Activated naive CD8-positive, alpha-beta T cell (primary cell): ENCODE measurements at regions not wholly inside any gene's neighbourhood (a gene's known extent, or its start where the extent isn't known, plus 50 kb on each side); places are given as distances from the start of the nearest gene placed in this dataset.
"Not testable (repeated sequence)": the region's sequence is repeated elsewhere in the genome, so short reads cannot be mapped to it uniquely, and the experiment has no call there.

Source experiments
- H3K27ac Mint-ChIP-seq: one replicate; pipeline ENCODE4 v1.8.0; 2021; ENCODE audit warnings: mixed read lengths
- H3K27me3 Mint-ChIP-seq: one replicate; pipeline ENCODE4 v1.8.0; 2021; ENCODE audit warnings: mixed read lengths
- H3K36me3 Mint-ChIP-seq: one replicate; pipeline ENCODE4 v1.8.0; 2021; ENCODE audit warnings: mixed read lengths
- H3K4me1 Mint-ChIP-seq: one replicate; pipeline ENCODE4 v1.8.0; 2021; ENCODE audit warnings: low read depth, mixed read lengths
- H3K4me3 Mint-ChIP-seq: one replicate; pipeline ENCODE4 v1.8.0; 2021; ENCODE audit warnings: mild to moderate bottlenecking, mixed read lengths
- H3K9me3 Mint-ChIP-seq: one replicate; pipeline ENCODE4 v1.8.0; 2021; ENCODE audit warnings: low read depth, mixed read lengths

DNA sequence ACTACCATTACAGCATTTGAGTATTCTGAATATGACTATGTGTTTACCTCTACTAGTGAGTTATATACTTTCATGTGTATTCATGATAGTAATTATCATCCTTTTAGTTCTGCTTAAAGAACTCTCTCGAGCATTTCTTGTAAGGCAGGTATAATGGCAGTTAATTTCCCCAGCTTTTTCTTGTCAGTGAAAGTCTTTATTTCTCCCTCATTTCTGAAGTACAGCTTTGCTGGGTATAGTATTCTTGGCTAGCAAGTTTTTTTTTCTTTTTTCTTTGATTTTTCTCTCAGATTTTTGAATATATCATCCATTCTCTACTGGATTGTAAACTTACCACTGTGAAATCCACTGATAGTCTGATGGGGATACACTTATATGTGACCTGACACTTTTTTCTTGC is 165.9 kb upstream of the ARHGAP5 start:
- H3K36me3 Mint-ChIP-seq = peaks cover 6% of the 10 kb centered on the region
- no peaks in the 10 kb centered on the region for H3K4me1 Mint-ChIP-seq
- H3K27ac Mint-ChIP-seq = no peak overlapping the region
- peaks cover 24% of the 10 kb centered on the region for H3K9me3 Mint-ChIP-seq
- peaks cover 7% of the 10 kb centered on the region for H3K27me3 Mint-ChIP-seq
- no peak overlapping the region for H3K4me3 Mint-ChIP-seq

DNA sequence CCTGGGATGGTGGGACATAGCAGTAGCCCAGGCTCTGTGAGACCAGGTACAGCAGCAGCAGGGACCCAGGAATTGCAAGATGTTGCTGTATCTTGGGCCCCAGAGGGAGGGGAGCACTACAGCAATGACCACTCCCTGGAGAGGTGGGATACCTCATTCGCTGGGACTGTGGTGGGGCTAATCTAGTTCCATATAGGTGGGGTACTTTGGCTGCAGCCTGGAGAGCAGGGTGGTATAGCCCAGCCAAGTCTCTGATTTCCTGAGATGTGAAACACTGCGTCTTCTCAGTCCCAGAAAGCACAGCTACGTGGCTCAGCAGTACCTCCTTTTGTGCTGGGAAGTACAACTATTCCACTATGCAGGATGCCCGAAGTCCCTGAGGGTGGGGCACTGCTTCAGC is 163.7 kb upstream of the ARHGAP5 start:
- H3K9me3 Mint-ChIP-seq = peaks cover 24% of the 10 kb centered on the region
- no peaks in the 10 kb centered on the region for H3K4me1 Mint-ChIP-seq
- no peak overlapping the region for H3K27ac Mint-ChIP-seq
- no peak overlapping the region for H3K4me3 Mint-ChIP-seq
- H3K36me3 Mint-ChIP-seq = peaks cover 6% of the 10 kb centered on the region
- peaks cover 8% of the 10 kb centered on the region for H3K27me3 Mint-ChIP-seq

DNA sequence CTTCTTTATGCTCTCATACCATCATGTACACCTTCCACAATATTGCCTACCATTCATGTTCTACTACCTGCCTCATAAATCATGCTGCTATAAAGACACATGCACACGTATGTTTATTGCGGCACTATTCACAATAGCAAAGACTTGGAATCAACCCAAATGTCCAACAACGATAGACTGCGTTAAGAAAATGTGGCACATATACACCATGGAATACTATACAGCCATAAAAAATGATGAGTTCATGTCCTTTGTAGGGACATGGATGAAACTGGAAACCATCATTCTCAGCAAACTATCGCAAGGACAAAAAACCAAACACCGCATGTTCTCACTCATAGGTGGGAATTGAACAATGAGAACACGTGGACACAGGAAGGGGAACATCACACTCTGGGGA is 158.8 kb upstream of the ARHGAP5 start:
- not testable (repeated sequence) for H3K4me3 Mint-ChIP-seq, H3K27ac Mint-ChIP-seq, H3K4me1 Mint-ChIP-seq, H3K27me3 Mint-ChIP-seq, H3K36me3 Mint-ChIP-seq, H3K9me3 Mint-ChIP-seq

DNA sequence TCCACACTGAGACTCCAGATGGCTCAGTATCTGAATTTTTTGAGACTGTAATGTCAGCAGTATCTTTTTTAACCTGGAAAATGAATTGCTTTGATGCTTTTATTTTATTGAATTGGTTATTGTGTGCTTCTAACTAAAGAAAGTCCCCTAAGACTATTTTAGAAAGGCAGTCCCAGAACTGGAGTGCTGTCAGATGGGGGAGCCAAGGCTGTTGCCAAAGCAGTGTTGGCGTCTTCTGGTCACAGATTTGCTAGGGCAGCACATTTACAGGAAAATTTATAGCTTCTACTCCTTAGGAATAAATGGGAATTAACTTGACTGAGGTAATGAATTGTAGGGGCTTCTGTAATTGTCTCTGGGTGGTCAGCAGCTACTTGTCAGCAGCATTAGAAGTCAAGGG is 157.1 kb upstream of the ARHGAP5 start:
- no peaks in the 10 kb centered on the region for H3K9me3 Mint-ChIP-seq
- H3K27me3 Mint-ChIP-seq = peaks cover 1% of the 10 kb centered on the region
- H3K36me3 Mint-ChIP-seq = no peaks in the 10 kb centered on the region
- no peak overlapping the region for H3K4me3 Mint-ChIP-seq
- H3K4me1 Mint-ChIP-seq = no peaks in the 10 kb centered on the region
- no peak overlapping the region for H3K27ac Mint-ChIP-seq

DNA sequence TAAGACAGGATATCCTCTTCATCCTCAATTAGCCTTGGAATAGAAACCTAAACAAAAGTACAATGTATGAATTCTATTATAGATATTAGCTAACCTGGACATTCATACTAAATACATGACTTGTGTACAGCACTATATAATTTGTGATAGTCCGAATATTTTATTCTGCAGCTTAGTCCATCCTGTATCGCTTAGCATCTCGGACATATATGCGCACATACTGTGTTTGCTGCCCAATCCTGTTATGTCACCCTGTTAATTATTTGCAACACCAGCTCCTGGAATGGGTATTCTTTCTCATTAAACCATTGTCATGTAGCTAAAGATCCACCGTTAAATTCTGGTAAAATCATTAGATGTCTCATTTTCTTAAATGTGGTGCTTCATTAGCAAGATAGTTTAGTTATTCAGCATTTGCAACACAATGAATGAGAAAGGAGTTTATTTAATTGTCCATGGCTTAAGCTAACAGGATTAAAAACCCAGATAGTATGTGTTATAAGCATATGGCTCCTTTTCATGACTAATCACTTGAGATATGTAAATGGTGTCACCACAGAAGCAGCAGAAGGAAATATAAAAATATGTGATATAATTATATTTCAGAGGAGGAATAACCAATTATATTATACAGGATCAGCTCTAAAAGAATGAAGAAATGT is 156.0 kb upstream of the ARHGAP5 start:
- Mint-ChIP-seq H3K4me1 (no peaks in the 10 kb centered on the region), H3K4me3 (no peak overlapping the region), H3K27ac (no peak overlapping the region), H3K36me3 (no peaks in the 10 kb centered on the region), H3K27me3 (peaks cover 1% of the 10 kb centered on the region), H3K9me3 (no peaks in the 10 kb centered on the region)

DNA sequence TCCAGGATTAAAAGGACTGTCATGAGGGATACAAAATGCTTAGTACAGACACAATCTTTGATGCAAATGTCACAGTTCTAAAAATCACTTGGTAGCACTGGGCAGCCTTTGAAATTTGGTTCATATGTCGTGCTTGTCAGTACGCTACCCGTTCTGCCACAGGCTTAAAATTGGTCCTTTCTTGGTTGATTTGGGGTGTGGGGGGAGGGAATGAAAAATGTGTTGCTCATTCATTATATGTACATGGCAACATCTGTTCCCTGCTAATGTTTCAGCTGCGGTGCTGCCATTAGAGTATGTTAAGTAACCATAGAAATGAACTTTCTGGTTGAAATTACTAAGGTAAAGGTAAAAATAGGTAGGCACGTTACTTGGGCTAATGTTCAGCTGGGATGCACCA is 155.4 kb upstream of the ARHGAP5 start:
- no peaks in the 10 kb centered on the region for H3K9me3 Mint-ChIP-seq
- no peaks in the 10 kb centered on the region for H3K4me1 Mint-ChIP-seq
- H3K36me3 Mint-ChIP-seq = no peaks in the 10 kb centered on the region
- peaks cover 1% of the 10 kb centered on the region for H3K27me3 Mint-ChIP-seq
- no peak overlapping the region for H3K4me3 Mint-ChIP-seq
- H3K27ac Mint-ChIP-seq = no peak overlapping the region

DNA sequence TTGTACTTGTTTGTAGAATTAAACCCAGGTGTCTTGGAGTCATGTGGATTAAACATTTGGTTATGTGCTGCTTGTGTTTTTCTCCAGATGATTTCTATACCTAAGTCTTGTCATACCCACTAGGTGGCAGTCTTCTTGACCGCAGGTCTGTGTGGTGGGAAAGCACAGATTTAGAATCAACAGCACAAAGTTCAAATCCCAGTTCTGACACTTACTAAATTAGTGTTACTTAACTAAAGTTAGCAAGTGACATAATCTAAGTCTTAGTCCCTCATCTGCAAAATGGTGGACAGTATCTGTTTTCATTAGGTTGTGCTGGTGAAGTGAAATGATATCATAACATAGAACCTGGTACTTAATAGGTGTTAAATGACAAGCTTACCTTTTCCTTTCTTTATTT is 151.0 kb upstream of the ARHGAP5 start:
- no peaks in the 10 kb centered on the region for H3K9me3 Mint-ChIP-seq
- no peaks in the 10 kb centered on the region for H3K27me3 Mint-ChIP-seq
- no peak overlapping the region for H3K27ac Mint-ChIP-seq
- no peaks in the 10 kb centered on the region for H3K36me3 Mint-ChIP-seq
- peaks cover 2% of the 10 kb centered on the region for H3K4me1 Mint-ChIP-seq
- no peak overlapping the region for H3K4me3 Mint-ChIP-seq

DNA sequence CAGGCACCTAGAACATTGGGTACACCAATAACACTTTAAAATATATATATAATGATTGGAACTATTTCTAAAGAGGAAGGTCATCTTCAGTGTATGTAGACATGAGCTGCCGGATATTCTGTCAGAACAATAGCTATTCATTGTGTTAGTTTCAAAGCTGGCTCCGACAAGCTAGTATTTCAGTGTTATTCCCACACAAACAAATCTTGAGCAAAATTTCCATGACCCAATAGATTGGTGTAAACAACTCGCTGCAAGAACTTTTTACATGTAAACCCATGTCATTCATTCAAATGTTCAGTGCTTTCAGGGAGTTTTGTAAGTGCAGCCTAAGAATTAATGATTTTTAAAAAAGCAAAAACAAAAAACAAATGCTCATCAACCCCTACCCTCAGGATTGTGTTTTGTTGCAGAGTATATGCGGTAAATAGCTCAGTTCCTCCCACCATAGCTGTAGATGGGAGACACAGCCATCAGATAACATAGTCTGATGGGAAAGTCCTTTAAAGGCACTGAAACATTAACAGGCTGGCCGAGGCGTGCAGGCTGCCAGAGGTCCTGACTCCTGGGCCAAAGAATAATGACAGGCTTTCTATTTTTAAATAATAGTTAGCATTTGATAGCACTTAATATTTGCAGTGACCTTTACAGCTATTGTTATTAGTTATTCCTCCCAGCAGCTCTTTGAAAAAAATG is 150.3 kb upstream of the ARHGAP5 start:
- no peak overlapping the region for H3K27ac Mint-ChIP-seq

DNA sequence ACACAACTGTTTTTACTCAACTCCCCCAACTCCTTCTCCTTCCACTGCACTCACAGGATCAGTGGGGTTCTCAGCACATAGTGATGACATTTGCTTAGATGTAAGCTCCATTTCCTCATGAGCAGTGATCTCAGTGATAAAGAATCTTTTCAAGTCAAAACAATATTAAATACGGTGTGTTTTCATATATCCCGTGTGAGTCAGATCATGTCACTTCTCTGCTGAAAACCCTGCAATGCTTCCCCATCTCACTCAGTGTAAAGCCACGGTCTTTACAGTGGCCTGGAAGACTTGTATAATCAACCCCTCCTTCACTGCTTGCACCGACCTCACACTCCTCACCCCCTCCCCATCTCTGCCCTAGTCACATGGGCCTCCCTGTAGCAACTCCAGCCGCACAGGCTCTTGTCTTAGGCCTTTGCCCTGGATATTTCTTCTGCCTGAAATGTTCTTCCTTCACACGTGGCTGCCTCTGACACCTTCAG is 149.7 kb upstream of the ARHGAP5 start:
- H3K27ac Mint-ChIP-seq = no peak overlapping the region
- no peaks in the 10 kb centered on the region for H3K9me3 Mint-ChIP-seq
- no peaks in the 10 kb centered on the region for H3K36me3 Mint-ChIP-seq
- H3K27me3 Mint-ChIP-seq = no peaks in the 10 kb centered on the region
- peaks cover 2% of the 10 kb centered on the region for H3K4me1 Mint-ChIP-seq
- H3K4me3 Mint-ChIP-seq = no peak overlapping the region

More for the DNA sequence above, 150.3 kb upstream of the ARHGAP5 start:
- peaks cover 2% of the 10 kb centered on the region for H3K4me1 Mint-ChIP-seq
- H3K27me3 Mint-ChIP-seq = no peaks in the 10 kb centered on the region
- H3K9me3 Mint-ChIP-seq = no peaks in the 10 kb centered on the region
- no peak overlapping the region for H3K4me3 Mint-ChIP-seq
- H3K36me3 Mint-ChIP-seq = no peaks in the 10 kb centered on the region

DNA sequence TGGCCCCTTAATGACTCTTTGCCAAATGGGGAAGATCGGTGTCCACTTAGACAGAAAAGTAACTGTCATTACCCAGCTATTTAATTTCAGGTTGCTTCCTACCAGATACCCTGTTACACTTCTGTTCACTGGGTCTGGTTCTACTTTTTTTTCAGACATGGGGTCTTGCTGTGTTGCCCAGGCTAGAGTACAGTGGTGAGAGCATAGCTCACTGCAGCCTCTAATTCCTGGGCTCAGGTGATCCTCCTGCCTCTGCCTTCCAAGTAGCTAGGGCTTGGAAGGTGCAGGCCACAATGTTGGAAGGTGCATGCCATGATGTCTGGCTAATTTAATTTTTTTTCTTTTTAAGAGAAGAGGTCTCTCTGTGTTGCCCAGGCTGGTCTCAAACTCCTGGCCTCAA is 147.0 kb upstream of the ARHGAP5 start:
- Mint-ChIP-seq H3K36me3 (no peaks in the 10 kb centered on the region), H3K4me1 (peaks cover 2% of the 10 kb centered on the region), H3K27ac (no peak overlapping the region), H3K27me3 (no peaks in the 10 kb centered on the region), H3K9me3 (no peaks in the 10 kb centered on the region), H3K4me3 (no peak overlapping the region)

DNA sequence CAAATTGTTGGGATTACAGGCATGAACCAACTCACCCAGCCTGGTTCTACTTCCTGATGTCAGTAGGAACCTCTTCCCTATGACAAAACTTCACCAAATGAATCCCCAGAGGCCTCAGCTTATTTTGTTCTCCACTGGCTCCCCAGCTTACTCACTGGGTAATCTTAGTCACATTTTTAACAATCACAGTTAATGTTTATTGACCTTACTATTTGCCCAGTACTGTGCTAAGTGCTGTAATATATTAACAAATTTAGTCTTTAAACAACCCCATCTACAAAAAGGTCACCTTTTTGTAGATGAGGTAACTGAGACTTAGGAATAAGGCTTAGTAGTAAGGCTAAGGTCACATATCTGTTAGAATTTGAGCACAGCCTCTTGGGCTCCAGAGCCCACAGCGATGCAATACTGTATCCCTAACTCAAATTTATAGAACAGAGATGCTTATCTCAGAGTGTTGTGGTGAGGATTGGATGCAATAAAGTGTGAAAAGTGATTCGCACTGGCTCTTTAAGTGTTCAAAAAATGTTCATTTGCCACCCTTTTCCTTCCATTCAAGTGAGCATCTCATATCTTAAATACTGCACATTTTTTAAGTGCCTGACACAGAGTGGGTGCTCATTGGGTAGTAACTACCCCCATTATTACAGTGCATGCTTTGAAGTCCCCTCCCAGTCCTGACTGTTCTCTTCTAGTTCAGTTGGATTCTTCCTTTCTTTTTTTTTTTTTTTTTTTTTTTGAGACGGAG is 146.4 kb upstream of the ARHGAP5 start:
- Mint-ChIP-seq H3K27me3 (no peaks in the 10 kb centered on the region), H3K4me3 (no peak overlapping the region), H3K4me1 (peaks cover 2% of the 10 kb centered on the region), H3K27ac (no peak overlapping the region), H3K36me3 (no peaks in the 10 kb centered on the region), H3K9me3 (no peaks in the 10 kb centered on the region)

DNA sequence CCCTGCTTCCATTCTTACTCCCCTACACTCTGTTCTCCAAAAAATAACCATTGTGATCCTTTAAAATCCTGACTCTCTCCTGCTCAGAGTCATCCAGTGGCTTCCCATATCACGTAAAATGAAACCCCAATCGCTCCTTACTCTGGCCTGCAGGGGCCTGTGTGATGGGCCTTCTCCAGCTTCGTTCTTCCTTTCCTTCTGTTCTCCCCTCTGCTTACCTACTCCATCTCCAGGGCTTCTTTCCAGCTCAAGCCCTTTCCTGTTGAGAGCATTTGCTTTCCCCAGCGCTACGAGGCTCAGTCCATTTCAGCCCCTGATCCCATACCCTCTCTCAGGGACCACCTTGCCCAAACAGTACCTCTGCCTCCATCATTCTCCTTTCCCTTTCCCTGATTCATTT is 144.4 kb upstream of the ARHGAP5 start:
- no peaks in the 10 kb centered on the region for H3K9me3 Mint-ChIP-seq
- H3K27ac Mint-ChIP-seq = no peak overlapping the region
- no peak overlapping the region for H3K4me3 Mint-ChIP-seq
- no peaks in the 10 kb centered on the region for H3K36me3 Mint-ChIP-seq
- H3K4me1 Mint-ChIP-seq = peaks cover 4% of the 10 kb centered on the region
- no peaks in the 10 kb centered on the region for H3K27me3 Mint-ChIP-seq

DNA sequence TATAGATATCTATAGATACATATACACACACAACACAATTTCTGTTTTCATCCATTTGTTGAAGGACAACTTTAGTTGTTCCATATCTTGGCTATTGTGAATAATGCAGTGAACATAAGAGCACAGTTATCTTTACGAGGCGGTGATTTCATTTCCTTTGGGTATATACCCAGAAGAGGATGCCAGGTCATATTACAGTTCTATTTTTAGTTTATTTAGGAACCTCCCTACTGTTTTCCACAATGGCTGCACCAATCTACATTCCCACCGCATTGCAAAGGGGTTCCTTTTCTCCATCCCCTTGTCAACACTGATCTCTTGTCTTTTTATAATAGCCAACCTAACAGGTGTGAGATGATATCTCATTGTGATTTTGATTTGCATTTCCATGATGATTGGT is 143.4 kb upstream of the ARHGAP5 start:
- Mint-ChIP-seq H3K4me3 (no peak overlapping the region), H3K27me3 (no peaks in the 10 kb centered on the region), H3K9me3 (no peaks in the 10 kb centered on the region), H3K4me1 (peaks cover 9% of the 10 kb centered on the region), H3K36me3 (no peaks in the 10 kb centered on the region), H3K27ac (no peak overlapping the region)

DNA sequence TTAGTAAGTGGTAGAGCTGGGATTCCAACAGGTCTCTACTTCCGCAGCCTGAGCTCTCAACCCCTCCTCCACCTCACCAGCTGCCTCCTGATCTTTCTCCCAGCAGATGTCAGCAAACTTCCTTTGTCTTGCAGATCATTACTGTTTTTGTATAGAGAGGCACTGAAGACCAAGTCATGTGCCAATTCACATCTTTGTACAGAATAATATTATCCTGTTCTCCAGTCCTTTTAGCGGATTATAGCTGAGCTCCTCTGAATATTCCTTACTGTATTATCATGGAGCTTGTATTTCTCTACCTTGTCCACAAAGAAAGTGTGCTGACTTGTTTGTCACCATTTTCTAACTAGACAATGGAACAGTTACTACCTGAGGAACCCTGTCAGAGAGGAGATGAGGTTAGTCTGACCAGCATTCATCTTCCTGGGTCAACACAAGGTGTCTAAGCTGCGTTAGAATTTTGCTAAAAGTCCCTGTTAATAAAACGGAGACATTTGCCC is 142.3 kb upstream of the ARHGAP5 start:
- H3K27ac Mint-ChIP-seq = no peak overlapping the region
- no peaks in the 10 kb centered on the region for H3K36me3 Mint-ChIP-seq
- H3K9me3 Mint-ChIP-seq = no peaks in the 10 kb centered on the region
- no peaks in the 10 kb centered on the region for H3K27me3 Mint-ChIP-seq
- no peak overlapping the region for H3K4me3 Mint-ChIP-seq
- H3K4me1 Mint-ChIP-seq = peaks cover 9% of the 10 kb centered on the region

DNA sequence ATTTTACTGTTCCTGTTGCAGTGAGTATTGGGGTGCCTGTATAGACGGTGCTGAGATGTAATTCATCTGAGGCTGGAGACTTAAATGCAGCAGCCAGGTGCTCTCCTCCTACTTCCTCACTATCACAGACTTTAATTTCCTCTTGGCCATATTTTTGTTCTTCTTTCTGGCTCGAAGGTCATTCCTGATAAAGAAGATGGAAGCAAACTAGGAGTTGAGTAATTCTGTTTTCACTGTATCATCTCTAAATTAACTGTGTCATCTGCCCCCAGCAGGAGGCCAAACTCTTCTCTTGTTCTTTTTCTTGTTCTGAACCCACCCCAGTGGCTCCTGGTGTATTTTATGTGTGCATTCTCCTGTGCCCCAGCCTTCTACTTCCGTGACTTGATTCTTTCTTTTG is 141.7 kb upstream of the ARHGAP5 start:
- no peaks in the 10 kb centered on the region for H3K36me3 Mint-ChIP-seq
- H3K9me3 Mint-ChIP-seq = no peaks in the 10 kb centered on the region
- H3K4me3 Mint-ChIP-seq = no peak overlapping the region
- H3K4me1 Mint-ChIP-seq = peaks cover 9% of the 10 kb centered on the region
- no peak overlapping the region for H3K27ac Mint-ChIP-seq
- H3K27me3 Mint-ChIP-seq = no peaks in the 10 kb centered on the region
